ENCODE measurements at regions not wholly inside any gene's neighbourhood (a gene's known extent, or its start where the extent isn't known, plus 50 kb on each side); places are given as distances from the start of the nearest gene placed in this dataset.

- in situ Hi-C loops (cut with MboI; ENCODE audit: low pct_unique_long_range_greater_than_20kb, low sequenced_read_pairs, unreplicated experiment): loop anchor here (5.0 kb wide), 1 partner anchor 1204 kb away; no protein-coding TSS in a partner anchor
These were observed 80.3 kb upstream of the RPS23 start for GRCh38 chr5:82358457-82358856.

GRCh38 chr5:82356808-82357671, 78.9 kb upstream of the RPS23 start:
- in situ Hi-C loops (cut with MboI; ENCODE audit: low pct_unique_long_range_greater_than_20kb, low sequenced_read_pairs, unreplicated experiment): loop anchor here (5.0 kb wide), 1 partner anchor 1205 kb away; no protein-coding TSS in a partner anchor
- peak; percentile 21 for DNase-seq (ENCODE audit: low spot score)
- TF ChIP-seq, protein P1, sequence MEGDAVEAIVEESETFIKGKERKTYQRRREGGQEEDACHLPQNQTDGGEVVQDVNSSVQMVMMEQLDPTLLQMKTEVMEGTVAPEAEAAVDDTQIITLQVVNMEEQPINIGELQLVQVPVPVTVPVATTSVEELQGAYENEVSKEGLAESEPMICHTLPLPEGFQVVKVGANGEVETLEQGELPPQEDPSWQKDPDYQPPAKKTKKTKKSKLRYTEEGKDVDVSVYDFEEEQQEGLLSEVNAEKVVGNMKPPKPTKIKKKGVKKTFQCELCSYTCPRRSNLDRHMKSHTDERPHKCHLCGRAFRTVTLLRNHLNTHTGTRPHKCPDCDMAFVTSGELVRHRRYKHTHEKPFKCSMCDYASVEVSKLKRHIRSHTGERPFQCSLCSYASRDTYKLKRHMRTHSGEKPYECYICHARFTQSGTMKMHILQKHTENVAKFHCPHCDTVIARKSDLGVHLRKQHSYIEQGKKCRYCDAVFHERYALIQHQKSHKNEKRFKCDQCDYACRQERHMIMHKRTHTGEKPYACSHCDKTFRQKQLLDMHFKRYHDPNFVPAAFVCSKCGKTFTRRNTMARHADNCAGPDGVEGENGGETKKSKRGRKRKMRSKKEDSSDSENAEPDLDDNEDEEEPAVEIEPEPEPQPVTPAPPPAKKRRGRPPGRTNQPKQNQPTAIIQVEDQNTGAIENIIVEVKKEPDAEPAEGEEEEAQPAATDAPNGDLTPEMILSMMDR (IDR thresholded peaks at IDR 0.05; ENCODE audit: extremely low read depth, insufficient read depth, missing control alignments): no peak

More at GRCh38 chr5:82358457-82358856, 80.3 kb upstream of the RPS23 start:
- DNase-seq (ENCODE audit: low spot score): no peak
- TF ChIP-seq, protein P1 (IDR thresholded peaks at IDR 0.05; ENCODE audit: extremely low read depth, insufficient read depth, missing control alignments): no peak

- DNase-seq (ENCODE audit: low spot score): no peak
- in situ Hi-C loops (cut with MboI; ENCODE audit: low pct_unique_long_range_greater_than_20kb, low sequenced_read_pairs, unreplicated experiment): loop anchor here (5.0 kb wide), 1 partner anchor 1206 kb away; no protein-coding TSS in a partner anchor
- TF ChIP-seq, protein P1 (IDR thresholded peaks at IDR 0.05; ENCODE audit: extremely low read depth, insufficient read depth, missing control alignments): no peak
These were observed 77.9 kb upstream of the RPS23 start for GRCh38 chr5:82356021-82356420.

DNA sequence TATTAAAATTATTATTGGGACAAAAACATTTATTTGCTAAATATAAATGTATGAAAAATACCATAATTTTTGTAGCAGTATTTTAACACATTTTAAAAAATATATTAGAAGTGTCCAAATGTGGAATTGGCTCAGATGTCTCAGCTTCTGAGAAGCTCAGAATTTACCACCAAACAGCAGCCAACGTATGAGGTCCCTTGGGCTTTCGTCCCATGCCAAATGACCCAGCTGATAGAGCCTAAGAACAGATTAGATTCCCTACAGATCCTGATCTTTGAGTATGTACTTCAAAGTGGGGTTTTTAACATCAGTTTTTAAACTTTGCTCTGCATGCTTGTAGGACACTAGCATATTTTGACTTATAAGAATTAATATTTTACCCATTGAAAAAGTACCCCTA, 77.3 kb upstream of the RPS23 start:
- in situ Hi-C loops (cut with MboI; ENCODE audit: low pct_unique_long_range_greater_than_20kb, low sequenced_read_pairs, unreplicated experiment): loop anchor here (5.0 kb wide), 1 partner anchor 1207 kb away; no protein-coding TSS in a partner anchor
- TF ChIP-seq, protein P1 (IDR thresholded peaks at IDR 0.05; ENCODE audit: extremely low read depth, insufficient read depth, missing control alignments): no peak
- no peak for DNase-seq (ENCODE audit: low spot score)

DNA sequence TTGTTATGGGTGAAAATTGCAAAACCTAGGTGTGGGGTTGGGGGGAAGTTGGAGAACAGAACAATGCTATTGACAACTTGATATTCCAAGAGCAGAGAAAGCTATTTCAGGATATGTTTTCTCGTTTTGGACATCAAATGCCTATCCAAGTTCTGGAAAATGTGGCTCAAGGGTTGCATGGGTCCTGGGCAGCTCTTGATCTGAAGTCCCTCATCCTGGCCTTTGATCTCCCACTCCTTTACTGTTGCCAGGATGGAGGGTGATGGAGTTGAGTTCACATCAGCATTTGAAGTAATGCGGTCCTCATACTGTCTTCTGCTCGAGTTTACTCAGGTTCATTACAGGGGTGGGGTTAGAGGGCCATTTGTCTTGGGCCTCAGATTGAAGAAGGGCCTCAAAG, 76.9 kb upstream of the RPS23 start:
- in situ Hi-C loops (cut with MboI; ENCODE audit: low pct_unique_long_range_greater_than_20kb, low sequenced_read_pairs, unreplicated experiment): loop anchor here (5.0 kb wide), 1 partner anchor 1207 kb away; no protein-coding TSS in a partner anchor
- TF ChIP-seq, protein P1 (IDR thresholded peaks at IDR 0.05; ENCODE audit: extremely low read depth, insufficient read depth, missing control alignments): no peak
- DNase-seq (ENCODE audit: low spot score): no peak

DNA sequence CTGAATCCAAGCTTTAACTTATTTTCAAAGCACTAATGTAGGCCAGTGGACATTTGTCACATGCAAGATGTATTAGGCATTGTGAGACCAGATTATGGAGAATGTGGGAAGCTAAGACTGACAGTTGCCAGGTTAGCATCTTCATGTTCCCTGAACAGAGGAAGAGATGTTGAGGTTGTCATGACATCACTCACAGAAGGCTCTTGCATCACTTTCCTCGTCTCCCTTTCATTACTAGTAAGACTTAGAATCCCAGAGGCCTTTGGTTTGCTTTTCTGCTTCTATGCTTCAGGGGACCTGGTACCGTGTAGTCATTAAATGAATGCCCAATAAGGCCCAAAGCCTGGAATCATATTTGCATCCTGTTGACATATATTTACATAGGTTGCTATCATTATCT, 76.4 kb upstream of the RPS23 start:
- in situ Hi-C loops (cut with MboI; ENCODE audit: low pct_unique_long_range_greater_than_20kb, low sequenced_read_pairs, unreplicated experiment): no loop called here
- DNase-seq (ENCODE audit: low spot score): no peak
- TF ChIP-seq, protein P1 (IDR thresholded peaks at IDR 0.05; ENCODE audit: extremely low read depth, insufficient read depth, missing control alignments): no peak
